H9 (cell line): ENCODE measurements at regions not wholly inside any gene's neighbourhood (a gene's known extent, or its start where the extent isn't known, plus 50 kb on each side); places are given as distances from the start of the nearest gene placed in this dataset.

Experiments used
- DNase-seq: peaks from one replicate; pipeline ENCODE4 v3.0.0-alpha.2; 2017
- H2AFZ ChIP-seq: one replicate; pipeline ENCODE4 v1.6.1; 2013; ENCODE audit warnings: mild to moderate bottlenecking, low read length, control low read depth, moderate library complexity
- H2AK5ac ChIP-seq: 2 replicates; pipeline ENCODE4 v1.6.1; 2013; ENCODE audit warnings: low read length, control low read depth, mixed read lengths; ENCODE audit not compliant: insufficient read length
- H2BK120ac ChIP-seq: one replicate; pipeline ENCODE4 v1.6.1; 2013; ENCODE audit warnings: low read depth, mild to moderate bottlenecking, low read length, control low read depth, inconsistent platforms; ENCODE audit not compliant: poor library complexity, severe bottlenecking
- H2BK12ac ChIP-seq: 2 replicates; pipeline ENCODE4 v1.6.1; 2013; ENCODE audit warnings: low read length, control low read depth, mixed read lengths, low read depth; ENCODE audit not compliant: insufficient read length
- H2BK15ac ChIP-seq: 2 replicates; pipeline ENCODE4 v1.6.1; 2013; ENCODE audit warnings: low read depth, low read length, control low read depth
- H2BK20ac ChIP-seq: one replicate; pipeline ENCODE4 v1.6.1; 2013; ENCODE audit warnings: low read depth, mild to moderate bottlenecking, low read length, control low read depth, inconsistent platforms; ENCODE audit not compliant: poor library complexity, severe bottlenecking
- H2BK5ac ChIP-seq: 2 replicates; pipeline ENCODE4 v1.6.1; 2013; ENCODE audit warnings: low read length, control low read depth, mixed read lengths; ENCODE audit not compliant: insufficient read length
- H3K14ac ChIP-seq: 2 replicates; pipeline ENCODE4 v1.6.1; 2013; ENCODE audit warnings: low read length, control low read depth; ENCODE audit not compliant: insufficient read depth
- H3K18ac ChIP-seq: 2 replicates; pipeline ENCODE4 v1.6.1; 2013; ENCODE audit warnings: low read depth, mild to moderate bottlenecking, mixed read lengths, low read length, control low read depth; ENCODE audit not compliant: insufficient read length
- H3K23ac ChIP-seq: 2 replicates; pipeline ENCODE4 v1.6.1; 2013; ENCODE audit warnings: low read length, control low read depth, mixed read lengths, low read depth; ENCODE audit not compliant: insufficient read length
- H3K23me2 ChIP-seq: 2 replicates; pipeline ENCODE4 v1.6.1; 2013; ENCODE audit warnings: low read depth, mild to moderate bottlenecking, mixed read lengths, low read length, control low read depth; ENCODE audit not compliant: insufficient read length, poor library complexity, severe bottlenecking
- H3K27ac ChIP-seq: 2 replicates; pipeline ENCODE4 v1.5.1; 2013; ENCODE audit warnings: low read length, control low read depth, mixed read lengths, low read depth; ENCODE audit not compliant: insufficient read length
- H3K27me3 ChIP-seq: 2 replicates; pipeline ENCODE4 v1.6.1; 2013; ENCODE audit warnings: low read length, control low read depth, inconsistent platforms; ENCODE audit not compliant: insufficient read depth
- H3K4ac ChIP-seq: 2 replicates; pipeline ENCODE4 v1.6.1; 2013; ENCODE audit warnings: low read depth, mild to moderate bottlenecking, control low read depth, inconsistent platforms, low read length, moderate library complexity
- H3K4me1 ChIP-seq: 2 replicates; pipeline ENCODE4 v1.6.1; 2013; ENCODE audit warnings: low read length, control low read depth, inconsistent platforms; ENCODE audit not compliant: insufficient read depth
- H3K4me2 ChIP-seq: 2 replicates; pipeline ENCODE4 v1.6.1; 2013; ENCODE audit warnings: low read length, control low read depth, mixed read lengths; ENCODE audit not compliant: insufficient read length, insufficient read depth
- H3K56ac ChIP-seq: 2 replicates; pipeline ENCODE4 v1.6.1; 2013; ENCODE audit warnings: low read depth, mild to moderate bottlenecking, mixed read lengths, low read length, control low read depth; ENCODE audit not compliant: insufficient read length
- H3K79me1 ChIP-seq: 2 replicates; pipeline ENCODE4 v1.6.1; 2013; ENCODE audit warnings: low read depth, mild to moderate bottlenecking, moderate library complexity, low read length, control low read depth, inconsistent platforms; ENCODE audit not compliant: insufficient read depth, poor library complexity, severe bottlenecking
- H3K79me2 ChIP-seq: 2 replicates; pipeline ENCODE4 v1.6.1; 2013; ENCODE audit warnings: low read length, control low read depth, inconsistent platforms; ENCODE audit not compliant: insufficient read depth
- H3K9ac ChIP-seq: 2 replicates; pipeline ENCODE4 v1.6.1; 2013; ENCODE audit warnings: low read length, control low read depth, mixed read lengths; ENCODE audit not compliant: insufficient read length; ENCODE audit errors: extremely low read depth
- H3K9me3 ChIP-seq: one replicate; pipeline ENCODE4 v1.6.1; 2013; ENCODE audit warnings: low read depth, low read length, inconsistent platforms; ENCODE audit not compliant: control insufficient read depth
- H3T11ph ChIP-seq: one replicate; pipeline ENCODE4 v1.6.1; 2013; ENCODE audit warnings: mild to moderate bottlenecking, low read length, control low read depth, inconsistent platforms
- H4K20me1 ChIP-seq: one replicate; pipeline ENCODE4 v1.6.1; 2013; ENCODE audit not compliant: control insufficient read depth, insufficient read length, insufficient read depth
- H4K5ac ChIP-seq: 2 replicates; pipeline ENCODE4 v1.6.1; 2013; ENCODE audit warnings: low read depth, mild to moderate bottlenecking, mixed read lengths, low read length, control low read depth; ENCODE audit not compliant: insufficient read length
- H4K8ac ChIP-seq: replicated peaks from 2 replicates; pipeline ENCODE4 v1.6.1; 2013; ENCODE audit warnings: low read length, control low read depth, mixed read lengths, low read depth; ENCODE audit not compliant: insufficient read length
- H4K91ac ChIP-seq: 2 replicates; pipeline ENCODE4 v1.6.1; 2013; ENCODE audit warnings: low read depth, mild to moderate bottlenecking, moderate library complexity, mixed read lengths, low read length, control low read depth; ENCODE audit not compliant: insufficient read length
- H3K27ac Mint-ChIP-seq, 3 experiments: 2 replicates in 2 of 3; 3 replicates in 1 of 3; pipeline ENCODE4 v1.8.0; 2020 to 2021; ENCODE audit warnings: mixed read lengths in 3 of 3, mild to moderate bottlenecking in 1 of 3, moderate library complexity in 1 of 3
- H3K27me3 Mint-ChIP-seq: 2 replicates; pipeline ENCODE4 v1.8.0; 2021; ENCODE audit warnings: low read depth, mild to moderate bottlenecking, moderate library complexity, mixed read lengths
- H3K36me3 Mint-ChIP-seq, 3 experiments: 2 replicates in 2 of 3; 3 replicates in 1 of 3; pipeline ENCODE4 v1.8.0; 2020 to 2021; ENCODE audit warnings: low read depth in 3 of 3, mixed read lengths in 3 of 3; ENCODE audit not compliant: insufficient read depth in 1 of 3
- H3K4me1 Mint-ChIP-seq, 2 experiments: 2 replicates each; pipeline ENCODE4 v1.8.0; 2020; ENCODE audit warnings: mixed read lengths in 2 of 2
- H3K4me3 Mint-ChIP-seq, 2 experiments: 2 replicates in 1 of 2; 3 replicates in 1 of 2; pipeline ENCODE4 v1.8.0; 2020 to 2021; ENCODE audit warnings: mild to moderate bottlenecking in 2 of 2, mixed read lengths in 2 of 2, moderate library complexity in 1 of 2
- H3K9me3 Mint-ChIP-seq, 2 experiments: 2 replicates in 1 of 2; 3 replicates in 1 of 2; pipeline ENCODE4 v1.8.0; 2020; ENCODE audit warnings: mild to moderate bottlenecking in 2 of 2, mixed read lengths in 2 of 2, moderate library complexity in 1 of 2
- CTCF ChIP-seq: fragments of 200-600 bp; sonication (generic); conservative IDR thresholded peaks from 3 replicates; pipeline ENCODE4 v1.8.0; 2021; ENCODE audit warnings: antibody characterized with exemption, mild to moderate bottlenecking
- WGBS: extraction: QIAGEN DNeasy Blood & Tissue Kit; methylation state at CpG from one replicate; pipeline ENCODE4 v1.1.7; 2013; ENCODE audit warnings: missing lambda C conversion rate, low lambda C conversion rate, mixed read lengths; ENCODE audit not compliant: insufficient read length; ENCODE audit errors: extremely low coverage; 5-methylcytosine and 5-hydroxymethylcytosine counted together

GRCh38 chr11:122330279-122330965, 214.4 kb upstream of the BLID start:
- H3K14ac ChIP-seq, result no peak overlapping the region
- no peak overlapping the region for H3K9ac ChIP-seq
- no peak overlapping the region for H3K4me2 ChIP-seq
- Mint-ChIP-seq H3K9me3 (no peaks in the 10 kb centered on the region), H3K36me3 (no peaks in the 10 kb centered on the region), H3K27me3 (peaks cover 8% of the 10 kb centered on the region), H3K4me1 (no peaks in the 10 kb centered on the region), H3K27ac (no peak overlapping the region), H3K4me3 (no peak overlapping the region)
- H4K20me1 ChIP-seq, result no peaks in the 10 kb centered on the region
- no peak overlapping the region for H3K18ac ChIP-seq
- H3K27me3 ChIP-seq, result peaks cover 4% of the 10 kb centered on the region; the same call in 1 of the 2 replicates
- H3K79me2 ChIP-seq, result no peaks in the 10 kb centered on the region
- no peak overlapping the region for H2BK20ac ChIP-seq
- H3K56ac ChIP-seq, result no peak overlapping the region
- no peak overlapping the region for H4K8ac ChIP-seq
- H3K4me1 ChIP-seq, result 0 out of 2 replicates have a peak, but pooled peaks cover 2% of the 10 kb centered on the region
- no peak overlapping the region for H2BK12ac ChIP-seq
- no peak overlapping the region for H3K4ac ChIP-seq
- no peak overlapping the region for H3K27ac ChIP-seq
- H3K9me3 ChIP-seq, result no peaks in the 10 kb centered on the region
- no peak overlapping the region for H4K5ac ChIP-seq
- no peak overlapping the region for H4K91ac ChIP-seq
- TF ChIP-seq CTCF, result no peak
- no peak overlapping the region for H3K23ac ChIP-seq
- H2BK120ac ChIP-seq, result no peak overlapping the region
- H3T11ph ChIP-seq, result no peak overlapping the region
- H2AK5ac ChIP-seq, result no peak overlapping the region
- H2BK15ac ChIP-seq, result no peak overlapping the region
- no CpG with 5 or more reads among the region's 5 CpGs for WGBS
- no peak for DNase-seq
- H2BK5ac ChIP-seq, result no peak overlapping the region
- no peaks in the 10 kb centered on the region for H3K79me1 ChIP-seq
- no peak overlapping the region for H2AFZ ChIP-seq
- no peaks in the 10 kb centered on the region for H3K23me2 ChIP-seq
